ENCODE measurements at regions not wholly inside any gene's neighbourhood (a gene's known extent, or its start where the extent isn't known, plus 50 kb on each side); places are given as distances from the start of the nearest gene placed in this dataset.

- TF ChIP-seq CTCF (conservative IDR thresholded peaks at IDR 0.05): no peak
- no peak overlapping the region for H3K27ac ChIP-seq
Observed at GRCh38 chr3:22606461-22606860, 596.7 kb upstream of the UBE2E2 start.

DNA sequence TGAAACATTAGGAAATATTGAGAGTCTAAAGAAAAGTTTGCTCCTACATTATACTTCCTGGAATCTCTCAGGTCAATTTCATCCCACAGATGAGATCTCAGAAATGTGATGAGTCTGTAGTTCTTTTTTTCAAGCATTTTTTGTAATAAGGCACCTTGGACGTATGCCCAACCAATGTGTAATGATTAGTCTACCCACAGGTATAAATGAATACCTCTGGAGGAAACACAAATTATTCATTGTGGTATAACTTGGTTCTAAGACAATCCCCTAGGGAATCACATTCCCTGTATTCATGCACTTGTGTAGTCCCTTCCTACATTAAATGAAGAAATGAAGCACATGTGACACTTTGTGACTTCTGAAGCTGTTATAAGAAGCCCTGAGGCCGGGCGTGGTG lies 596.2 kb upstream of the UBE2E2 start:
- TF ChIP-seq CTCF (conservative IDR thresholded peaks at IDR 0.05): no peak
- H3K27ac ChIP-seq: no peak overlapping the region

DNA sequence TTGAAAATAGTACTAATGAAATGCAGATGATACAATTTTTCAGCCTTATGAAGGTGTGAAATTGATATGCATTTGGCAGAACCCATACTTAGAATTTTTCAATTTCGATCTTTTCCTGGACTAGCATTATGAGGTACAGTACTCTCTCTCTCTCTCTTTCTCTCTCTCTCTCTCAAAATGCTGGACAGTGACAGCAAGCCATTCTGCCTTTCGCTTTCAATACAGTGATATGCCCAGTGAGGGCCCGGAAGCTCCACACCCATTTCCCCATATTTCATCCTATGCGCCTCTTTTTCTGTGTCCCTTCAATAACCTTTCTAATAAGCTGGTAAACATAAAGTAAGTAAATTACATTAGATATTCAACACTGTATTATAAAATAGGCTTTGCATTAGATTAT lies 595.0 kb upstream of the UBE2E2 start:
- TF ChIP-seq CTCF (conservative IDR thresholded peaks at IDR 0.05): no peak
- no peak overlapping the region for H3K27ac ChIP-seq

GRCh38 chr3:22608721-22609120 lies 594.4 kb upstream of the UBE2E2 start:
- H3K27ac ChIP-seq: no peak overlapping the region
- no peak for TF ChIP-seq CTCF (conservative IDR thresholded peaks at IDR 0.05)

DNA sequence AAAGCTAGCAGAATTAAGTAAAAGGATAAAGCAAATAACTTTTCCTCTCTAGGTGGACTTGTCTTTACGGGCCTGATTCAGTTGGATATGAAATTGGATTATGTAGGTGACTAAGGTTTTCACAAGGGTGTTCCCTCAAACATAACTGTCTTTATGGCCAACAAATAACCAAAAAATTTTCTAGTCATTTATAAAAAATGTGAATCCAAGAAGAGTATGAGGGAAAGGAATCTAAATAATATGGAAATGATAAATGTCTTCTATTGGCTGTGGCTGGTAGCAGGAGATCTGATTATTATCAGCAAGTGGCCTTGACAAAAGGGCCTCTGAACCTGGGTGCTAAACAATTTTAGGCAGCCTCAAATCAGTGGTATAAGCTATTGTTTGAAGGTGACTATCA lies 594.0 kb upstream of the UBE2E2 start:
- no peak for TF ChIP-seq CTCF (conservative IDR thresholded peaks at IDR 0.05)
- H3K27ac ChIP-seq: no peak overlapping the region

- H3K27ac ChIP-seq: no peak overlapping the region
- no peak for TF ChIP-seq CTCF (conservative IDR thresholded peaks at IDR 0.05)
Observed at GRCh38 chr3:22612927-22613326, 590.2 kb upstream of the UBE2E2 start.

DNA sequence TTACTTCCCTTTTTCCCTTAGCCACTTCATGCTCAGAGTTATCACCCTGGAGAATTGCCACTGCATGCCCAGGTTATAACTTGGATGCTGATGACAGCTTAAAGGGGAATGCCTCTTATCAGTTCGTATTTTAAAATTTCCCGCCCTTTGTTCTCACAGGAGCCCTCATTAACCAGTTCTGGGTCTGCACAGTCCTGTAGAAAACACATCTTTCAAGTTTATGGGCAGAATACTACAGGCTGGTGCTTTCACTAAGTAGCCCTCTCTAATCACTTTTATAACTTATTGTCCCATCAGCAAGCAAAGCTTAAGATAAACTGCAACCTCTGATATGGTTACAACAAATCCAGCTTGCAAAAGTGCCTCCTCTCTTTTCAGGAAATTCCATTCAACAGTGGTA lies 587.3 kb upstream of the UBE2E2 start:
- H3K27ac ChIP-seq: no peak overlapping the region
- TF ChIP-seq CTCF (conservative IDR thresholded peaks at IDR 0.05): no peak

GRCh38 chr3:22617372-22617771 lies 585.8 kb upstream of the UBE2E2 start:
- no peak overlapping the region for H3K27ac ChIP-seq
- no peak for TF ChIP-seq CTCF (conservative IDR thresholded peaks at IDR 0.05)
